GM19463 (cell line): ENCODE measurements at regions not wholly inside any gene's neighbourhood (a gene's known extent, or its start where the extent isn't known, plus 50 kb on each side); places are given as distances from the start of the nearest gene placed in this dataset.
"Not testable (repeated sequence)": the region's sequence is repeated elsewhere in the genome, so short reads cannot be mapped to it uniquely, and the experiment has no call there.

Experiments used
- ATAC-seq: cut with Tn5 transposase; IDR thresholded peaks from one replicate; pipeline ENCODE4 v1.9.1; 2021; ENCODE audit warnings: mild to moderate bottlenecking, moderate library complexity; ENCODE audit not compliant: unreplicated experiment

- ATAC-seq: no peak
These were observed 378.9 kb downstream of the PREX1 start for GRCh38 chr20:48448666-48449600.

DNA sequence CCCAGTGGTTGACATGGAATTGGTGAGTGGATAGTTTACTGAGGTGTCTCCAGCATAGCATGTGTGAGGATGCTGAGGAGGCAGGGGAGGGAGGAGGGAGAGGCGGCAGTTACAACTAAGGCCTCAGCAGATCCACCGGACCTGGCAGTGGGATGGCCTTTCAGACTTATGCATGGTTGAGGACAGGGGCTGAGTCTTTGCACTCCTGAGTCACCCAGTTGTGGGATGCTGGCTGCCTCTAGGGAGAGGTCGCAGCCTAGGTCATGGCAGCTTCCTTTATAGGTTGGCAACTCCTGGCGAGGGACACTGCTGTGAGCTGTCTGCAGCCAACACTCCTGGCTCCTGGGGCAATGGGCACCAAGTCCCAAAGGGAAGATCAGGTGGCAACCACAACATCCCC, 380.3 kb downstream of the PREX1 start:
- no peak for ATAC-seq

GRCh38 chr20:48445827-48446226, 382.0 kb downstream of the PREX1 start:
- ATAC-seq: no peak

DNA sequence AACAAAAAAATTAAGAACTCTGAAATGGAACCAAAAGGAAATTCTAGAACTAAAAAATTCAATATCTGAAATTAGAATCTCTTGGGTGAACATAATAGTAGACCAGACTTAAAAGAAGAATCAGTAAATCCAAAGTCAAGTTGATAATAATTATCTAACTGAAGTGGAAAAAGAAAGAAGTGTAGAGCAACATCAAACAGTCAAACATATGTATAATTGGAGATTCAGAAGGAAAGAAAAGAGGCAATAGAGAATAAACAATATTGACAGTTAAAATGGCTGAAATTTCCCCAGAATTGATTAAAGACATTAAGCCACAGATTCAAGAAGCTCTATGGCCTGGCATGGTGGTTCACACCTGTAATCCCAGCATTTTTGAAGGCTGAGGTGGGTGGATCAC, 383.6 kb downstream of the PREX1 start:
- no peak for ATAC-seq

- no peak for ATAC-seq
These were observed 386.9 kb downstream of the PREX1 start for GRCh38 chr20:48440916-48441315.

- ATAC-seq: not testable (repeated sequence)
These were observed 387.5 kb downstream of the PREX1 start for GRCh38 chr20:48440261-48440660.

DNA sequence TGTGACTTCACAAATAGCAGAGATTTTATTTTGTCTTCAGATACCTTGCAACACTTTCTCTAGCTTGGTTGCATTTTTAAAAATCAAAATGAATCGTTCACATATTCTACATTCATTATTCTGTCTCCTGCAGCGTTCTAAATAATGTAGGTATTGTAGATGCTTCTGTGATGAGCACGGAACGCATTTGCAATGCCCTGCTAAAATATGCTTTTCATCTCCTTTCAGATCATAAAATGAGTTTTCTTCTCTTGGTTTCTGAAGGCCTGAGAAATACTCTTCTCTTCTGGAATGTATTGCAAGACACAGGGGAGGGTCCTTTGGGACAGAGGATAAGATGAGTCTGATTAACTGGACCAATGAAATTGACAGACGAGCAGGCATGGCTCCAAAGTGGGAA, 390.7 kb downstream of the PREX1 start:
- no peak for ATAC-seq

DNA sequence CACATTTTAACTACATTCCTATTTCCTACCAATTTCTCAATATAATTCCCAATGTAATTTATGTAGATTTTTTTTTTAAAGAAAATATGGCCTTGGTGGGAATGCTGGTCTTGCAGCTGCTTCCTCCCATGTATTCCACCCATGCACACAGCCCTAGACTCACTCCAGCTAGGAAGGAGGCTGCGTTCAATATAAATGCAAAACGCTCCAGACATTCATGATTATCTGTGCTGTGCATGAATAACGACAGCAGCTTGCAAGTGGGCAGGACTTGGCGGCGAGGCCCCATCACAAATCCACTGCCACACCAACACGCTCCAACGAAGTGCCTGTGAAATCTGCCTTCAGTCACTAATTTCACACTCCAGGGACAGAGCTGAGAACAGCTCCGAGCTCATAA, 391.2 kb downstream of the PREX1 start:
- ATAC-seq: not testable (repeated sequence)

DNA sequence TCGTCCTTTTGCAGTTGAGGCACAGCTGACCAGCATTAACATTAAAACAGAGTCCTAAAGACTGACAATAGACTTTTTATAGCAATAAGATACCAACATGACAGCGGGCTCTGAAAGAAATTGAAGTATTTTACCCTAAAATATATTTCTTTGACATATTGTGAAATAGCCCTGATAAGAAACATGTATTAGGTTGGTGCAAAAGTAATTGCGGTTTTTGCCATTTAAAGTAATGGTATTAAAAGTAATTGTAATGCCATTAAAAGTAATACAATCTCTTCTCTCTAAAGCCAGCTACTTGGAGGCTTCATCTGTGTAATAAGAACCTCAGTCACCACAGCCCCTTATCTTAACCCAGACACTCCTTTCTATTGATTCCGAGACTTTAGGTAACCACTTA, 394.6 kb downstream of the PREX1 start:
- ATAC-seq: no peak

GRCh38 chr20:48432494-48432832, 395.3 kb downstream of the PREX1 start:
- ATAC-seq: no peak

- ATAC-seq: no peak
These were observed 395.9 kb downstream of the PREX1 start for GRCh38 chr20:48431653-48432493.

- ATAC-seq: no peak
These were observed 401.2 kb downstream of the PREX1 start for GRCh38 chr20:48426630-48427029.

- no peak for ATAC-seq
These were observed 401.8 kb downstream of the PREX1 start for GRCh38 chr20:48425817-48426612.

GRCh38 chr20:48425321-48425720, 402.5 kb downstream of the PREX1 start:
- ATAC-seq: no peak

- ATAC-seq: no peak
These were observed 405.4 kb downstream of the PREX1 start for GRCh38 chr20:48422242-48422960.

- no peak for ATAC-seq
These were observed 406.3 kb downstream of the PREX1 start for GRCh38 chr20:48421547-48421946.

DNA sequence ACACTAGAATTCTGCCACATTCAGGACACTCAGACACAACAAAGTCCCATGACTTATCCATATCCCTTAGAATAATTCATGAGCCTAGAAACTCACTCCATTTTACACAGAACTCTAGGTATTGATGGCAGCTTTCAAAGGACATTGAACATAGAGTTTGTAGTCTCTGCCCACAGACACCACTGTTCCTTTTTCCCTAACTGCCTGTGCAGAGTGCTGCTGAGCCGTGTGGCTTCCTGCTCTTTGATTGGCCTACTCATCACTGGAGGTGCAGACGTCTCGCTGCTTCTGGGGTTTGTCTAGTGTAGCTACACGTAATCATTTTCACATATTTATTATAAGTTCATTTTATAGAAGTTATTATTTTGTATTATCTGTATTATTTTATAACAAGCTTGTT, 407.6 kb downstream of the PREX1 start:
- ATAC-seq: no peak

DNA sequence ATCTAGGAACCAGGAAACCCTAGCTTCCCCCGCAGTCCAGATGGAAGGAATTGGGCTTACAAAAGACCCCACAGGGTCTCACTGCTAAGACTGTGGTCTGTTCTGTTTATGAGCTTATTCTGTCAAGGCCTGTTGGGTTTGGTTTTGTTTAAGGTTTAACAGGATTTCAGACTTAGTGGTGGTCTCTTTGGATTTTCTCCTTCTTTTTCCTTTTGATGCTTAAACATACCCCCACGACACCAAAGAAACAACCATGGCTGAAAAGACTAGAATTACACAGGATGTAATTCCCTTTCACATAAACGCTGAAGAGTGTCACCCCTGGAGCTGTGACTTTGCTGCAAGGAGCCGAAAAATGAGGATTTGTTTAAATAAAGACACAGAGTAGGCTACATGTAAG, 408.6 kb downstream of the PREX1 start:
- ATAC-seq: no peak

DNA sequence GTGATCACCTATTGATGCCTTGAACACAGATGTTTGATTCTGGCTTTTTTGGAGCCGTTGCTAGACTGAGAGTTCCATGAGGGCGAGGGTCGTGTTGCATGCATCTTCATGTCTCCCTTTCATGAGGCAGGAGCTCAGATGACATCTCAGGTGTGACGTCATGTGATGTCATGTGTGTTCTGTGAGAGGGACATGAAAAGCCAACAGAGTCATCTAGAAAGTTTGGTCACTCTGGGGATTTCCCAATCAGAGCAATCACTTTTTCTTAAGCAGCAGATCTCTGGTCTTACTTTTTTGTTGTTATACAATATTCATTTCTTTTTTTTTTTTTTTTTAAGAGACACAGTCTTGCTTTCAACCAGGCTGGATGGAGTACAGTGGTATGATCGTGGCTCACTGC, 411.8 kb downstream of the PREX1 start:
- ATAC-seq: no peak

GRCh38 chr20:48414786-48415185, 413.0 kb downstream of the PREX1 start:
- ATAC-seq: no peak
